Heart left ventricle (tissue), 16 donors: ENCODE measurements at regions not wholly inside any gene's neighbourhood (a gene's known extent, or its start where the extent isn't known, plus 50 kb on each side); places are given as distances from the start of the nearest gene placed in this dataset.

ENCODE experiments used
- ATAC-seq, 4 donors: fragments of 200-7000 bp; cut with Tn5 transposase; one replicate each; pipeline ENCODE4 v1.9.1; 2020 to 2022; ENCODE audit warnings: moderate library complexity in 4 of 4, mild to moderate bottlenecking in 3 of 4, moderate number of reproducible peaks in 1 of 4
- DNase-seq, 5 donors: peaks; one replicate each; pipeline ENCODE4 v3.0.0-alpha.2; 2020
- H3K27ac ChIP-seq, 12 donors: fragments of 200-600 bp; sonication (generic) in 4 of 12; one replicate each; pipeline versions ENCODE4 v1.5.0 to v1.8.0; 2016 to 2022; ENCODE audit warnings: mild to moderate bottlenecking in 2 of 12
- H3K27me3 ChIP-seq, 9 donors: fragments of 200-600 bp; sonication (generic) in 2 of 9; one replicate each; pipeline versions ENCODE4 v1.5.1 to v1.8.0; 2016 to 2022; ENCODE audit warnings: mild to moderate bottlenecking in 3 of 9
- H3K36me3 ChIP-seq, 9 donors: fragments of 200-600 bp; sonication (generic) in 2 of 9; one replicate each; pipeline versions ENCODE4 v1.5.0 to v1.8.0; 2018 to 2022; ENCODE audit warnings: mild to moderate bottlenecking in 2 of 9
- H3K4me1 ChIP-seq, 12 donors: fragments of 200-600 bp; sonication (generic) in 4 of 12; one replicate each; pipeline versions ENCODE4 v1.5.0 to v1.8.0; 2016 to 2022; ENCODE audit warnings: mild to moderate bottlenecking in 3 of 12
- H3K4me3 ChIP-seq, 12 donors: fragments of 200-600 bp; sonication (generic) in 4 of 12; one replicate each; pipeline versions ENCODE4 v1.5.0 to v1.8.0; 2017 to 2022; ENCODE audit warnings: mild to moderate bottlenecking in 9 of 12, moderate library complexity in 4 of 12
- H3K9me3 ChIP-seq, 12 donors: fragments of 200-600 bp; sonication (generic) in 4 of 12; one replicate each; pipeline versions ENCODE4 v1.5.0 to v1.8.0; 2016 to 2022; ENCODE audit warnings: mild to moderate bottlenecking in 1 of 12
- CTCF ChIP-seq, 12 donors: fragments of 200-600 bp; sonication (generic) in 4 of 12; IDR thresholded peaks; one replicate each; pipeline versions ENCODE4 v1.5.0 to v1.8.0; 2018 to 2022; ENCODE audit warnings: antibody characterized with exemption in 12 of 12, mild to moderate bottlenecking in 5 of 12
- POLR2A ChIP-seq, 2 donors: fragments of 450-650 bp; IDR thresholded peaks; one replicate each; pipeline ENCODE4 v1.6.1; 2017; ENCODE audit warnings: antibody characterized with exemption in 2 of 2, mild to moderate bottlenecking in 2 of 2, moderate library complexity in 2 of 2
- WGBS, 4 donors: extraction: QIAGEN DNeasy Blood & Tissue Kit in 2 of 4; methylation state at CpG; one replicate each; pipeline versions ENCODE4 v1.1.5 to v1.1.7; 2013 to 2018; 5-methylcytosine and 5-hydroxymethylcytosine counted together
- intact Hi-C, 10 donors: fragments of 100-400 bp; cut with DNase I; formaldehyde crosslinking; loops; one replicate each; pipeline versions ENCODE4 v1.11.1 to v1.14.2; 2022
- donor health status: ischemic (EF 13 %, LVEDD 7.1; RV severe dilation, severe dysfunction).
- donor health status: healthy with polysubstance abuse.
- donor health status: DM: no; HTN: yes; CAD: no.
- donor health status: DM: no; HTN: no; CAD: no.
- donor health status: ischemic (EF 25% LVEDD 6.9; RV normal size, moderate dysfunction).
- donor health status: ischemic (EF 25% LVEDD 5.7; RV mildly dilated, moderate dysfunction).
- donor health status: healthy.
- donor health status: DM: yes; HTN: yes; CAD: no.
- donor health status: ischemic (EF 35%, LVEDD 5.7; RV mildly dilated, moderate dysfunction).
- donor health status: nonischemic (EF 11% LVEDD 7.7; RV severe dilation, severe dysfunction).
- donor health status: DM: yes; HTN: yes; CAD: no.
- donor health status: PGD.
- donor health status: ischemic (EF 29% LVEDD 5.4; RV normal size, mild dysfunction).
- donor health status: nonischemic (EF 23%, LVEDD 6.1; RV moderate dilation, normal function).

GRCh38 chr2:3025261-3025660, 352.4 kb downstream of the EIPR1 start:
- 57 to 67% (median 58%) methylated on average over 6 of the region's 6 CpGs for WGBS, 4 donors
- Histone ChIP-seq H3K4me1 (no peaks in the 10 kb centered on the region), H3K27ac (no peak overlapping the region), H3K27me3 (no peaks in the 10 kb centered on the region), H3K36me3 (no peaks in the 10 kb centered on the region), H3K4me3 (no peak overlapping the region), H3K9me3 (peaks cover 0 to 4% (median 0%) of the 10 kb centered on the region in 12 donors)
- ATAC-seq (no peak), DNase-seq (no peak)
- intact Hi-C loops, result no loop called here
- TF ChIP-seq CTCF (IDR thresholded peaks at IDR 0.05) (no peak), POLR2A (IDR thresholded peaks at IDR 0.05) (no peak)

GRCh38 chr2:3024401-3024935, 353.1 kb downstream of the EIPR1 start:
- TF ChIP-seq POLR2A (IDR thresholded peaks at IDR 0.05) (no peak), CTCF (IDR thresholded peaks at IDR 0.05) (no peak)
- 73 to 81% (median 75%) methylated on average over 10 of the region's 10 CpGs for WGBS, 4 donors

DNA sequence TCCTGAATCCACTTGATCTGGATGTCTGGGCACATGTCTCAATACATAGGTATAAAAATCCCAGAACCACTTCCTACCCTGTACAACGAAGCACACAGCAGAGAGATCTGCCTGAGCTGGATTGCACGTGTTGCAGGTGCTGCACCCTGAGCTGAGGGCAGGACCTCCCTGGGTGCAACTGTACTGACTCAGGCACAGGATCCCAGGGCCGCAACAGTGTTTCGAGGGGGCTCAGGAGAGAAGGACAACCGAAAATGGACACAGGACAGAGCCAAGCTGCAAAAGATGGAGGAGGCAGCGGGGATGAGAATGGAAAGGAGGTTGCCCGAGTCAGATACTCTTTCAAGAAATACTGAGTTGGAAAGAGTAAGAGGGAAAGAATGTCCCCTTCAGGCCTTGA, 354.1 kb downstream of the EIPR1 start:
- WGBS, 4 donors, result 86 to 88% (median 87%) methylated on average over 7 of the region's 7 CpGs

More at GRCh38 chr2:3024401-3024935, 353.1 kb downstream of the EIPR1 start:
- Histone ChIP-seq H3K36me3 (no peaks in the 10 kb centered on the region), H3K27me3 (no peaks in the 10 kb centered on the region), H3K9me3 (no peaks in the 10 kb centered on the region), H3K4me3 (no peak overlapping the region), H3K4me1 (no peaks in the 10 kb centered on the region), H3K27ac (no peak overlapping the region)
- intact Hi-C loops, result no loop called here
- ATAC-seq (no peak), DNase-seq (no peak)

GRCh38 chr2:3022841-3023372, 354.7 kb downstream of the EIPR1 start:
- Histone ChIP-seq H3K9me3 (peaks cover 0 to 4% (median 0%) of the 10 kb centered on the region in 12 donors), H3K36me3 (no peaks in the 10 kb centered on the region), H3K27ac (no peak overlapping the region), H3K27me3 (no peaks in the 10 kb centered on the region), H3K4me3 (no peak overlapping the region), H3K4me1 (no peaks in the 10 kb centered on the region)
- WGBS, 4 donors, result 61 to 69% (median 67%) methylated on average over 9 of the region's 9 CpGs
- TF ChIP-seq POLR2A (IDR thresholded peaks at IDR 0.05) (no peak), CTCF (IDR thresholded peaks at IDR 0.05) (no peak)
- DNase-seq (no peak), ATAC-seq (no peak)
- intact Hi-C loops, result no loop called here

More for the DNA sequence above, 354.1 kb downstream of the EIPR1 start:
- no peak for ATAC-seq
- H3K27ac ChIP-seq, result no peak overlapping the region
- no peak for DNase-seq
- H3K4me1 ChIP-seq, result no peaks in the 10 kb centered on the region
- H3K9me3 ChIP-seq, result peaks cover 0 to 3% (median 0%) of the 10 kb centered on the region in 12 donors
- H3K27me3 ChIP-seq, result no peaks in the 10 kb centered on the region
- H3K4me3 ChIP-seq, result no peak overlapping the region
- intact Hi-C loops, result no loop called here
- H3K36me3 ChIP-seq, result no peaks in the 10 kb centered on the region
- TF ChIP-seq CTCF (IDR thresholded peaks at IDR 0.05) (no peak), POLR2A (IDR thresholded peaks at IDR 0.05) (no peak)
